Astrocyte of the spinal cord (primary cell): ENCODE measurements at regions not wholly inside any gene's neighbourhood (a gene's known extent, or its start where the extent isn't known, plus 50 kb on each side); places are given as distances from the start of the nearest gene placed in this dataset.

ENCODE experiments used
- DNase-seq: peaks from one replicate; pipeline ENCODE4 v3.0.0; 2011; ENCODE audit warnings: low read depth, low spot score
- H3K4me3 ChIP-seq: 2 replicates; pipeline ENCODE4 v1.5.1; 2011; ENCODE audit warnings: low read depth, mild to moderate bottlenecking, low read length, moderate library complexity
- in situ Hi-C: cut with HindIII; loops from 2 replicates; pipeline ENCODE4 v1.10.0; 2017; ENCODE audit warnings: low sequenced_read_pairs
- TF ChIP-seq, protein P1 (sequence below): IDR thresholded peaks from 2 replicates; pipeline ENCODE4 v1.5.1; 2012; ENCODE audit warnings: low read depth, mild to moderate bottlenecking, low read length, inconsistent platforms

GRCh38 chr2:224271617-224272236, 130.2 kb downstream of the FAM124B start:
- no peak for DNase-seq
- TF ChIP-seq, protein P1, sequence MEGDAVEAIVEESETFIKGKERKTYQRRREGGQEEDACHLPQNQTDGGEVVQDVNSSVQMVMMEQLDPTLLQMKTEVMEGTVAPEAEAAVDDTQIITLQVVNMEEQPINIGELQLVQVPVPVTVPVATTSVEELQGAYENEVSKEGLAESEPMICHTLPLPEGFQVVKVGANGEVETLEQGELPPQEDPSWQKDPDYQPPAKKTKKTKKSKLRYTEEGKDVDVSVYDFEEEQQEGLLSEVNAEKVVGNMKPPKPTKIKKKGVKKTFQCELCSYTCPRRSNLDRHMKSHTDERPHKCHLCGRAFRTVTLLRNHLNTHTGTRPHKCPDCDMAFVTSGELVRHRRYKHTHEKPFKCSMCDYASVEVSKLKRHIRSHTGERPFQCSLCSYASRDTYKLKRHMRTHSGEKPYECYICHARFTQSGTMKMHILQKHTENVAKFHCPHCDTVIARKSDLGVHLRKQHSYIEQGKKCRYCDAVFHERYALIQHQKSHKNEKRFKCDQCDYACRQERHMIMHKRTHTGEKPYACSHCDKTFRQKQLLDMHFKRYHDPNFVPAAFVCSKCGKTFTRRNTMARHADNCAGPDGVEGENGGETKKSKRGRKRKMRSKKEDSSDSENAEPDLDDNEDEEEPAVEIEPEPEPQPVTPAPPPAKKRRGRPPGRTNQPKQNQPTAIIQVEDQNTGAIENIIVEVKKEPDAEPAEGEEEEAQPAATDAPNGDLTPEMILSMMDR: no peak
- in situ Hi-C loops: no loop called here
- H3K4me3 ChIP-seq: no peak overlapping the region

- in situ Hi-C loops: no loop called here
- TF ChIP-seq, protein P1: no peak
- DNase-seq: peak; percentile 97
Measured at GRCh38 chr2:224268441-224268840, 133.5 kb downstream of the FAM124B start.

GRCh38 chr2:224264259-224264658, 137.6 kb downstream of the FAM124B start:
- DNase-seq: no peak
- no peak overlapping the region for H3K4me3 ChIP-seq
- TF ChIP-seq, protein P1: no peak
- in situ Hi-C loops: no loop called here

More at GRCh38 chr2:224268441-224268840, 133.5 kb downstream of the FAM124B start:
- no peak overlapping the region for H3K4me3 ChIP-seq

DNA sequence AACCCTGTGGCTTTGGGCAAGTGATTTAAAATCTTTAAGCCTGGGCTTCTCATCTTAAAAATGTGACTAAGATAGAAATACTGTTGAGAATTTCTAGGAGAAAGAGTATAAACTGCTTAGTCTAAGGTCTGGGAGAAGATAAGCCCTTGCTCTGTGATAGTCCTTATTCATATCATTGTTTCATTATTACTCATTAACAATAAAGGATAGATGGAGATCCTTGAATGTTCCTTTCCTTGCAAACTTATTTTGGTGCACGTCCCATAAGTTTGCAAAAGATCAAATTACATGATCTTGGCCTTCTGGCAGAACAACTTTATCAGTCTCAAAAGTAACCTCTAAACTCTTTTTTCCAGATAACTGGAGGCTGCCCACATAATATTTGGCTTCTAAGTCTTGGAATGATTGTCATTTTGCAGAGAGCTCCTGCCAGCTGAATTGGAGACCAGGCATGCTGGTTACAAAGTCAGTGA, 138.3 kb downstream of the FAM124B start:
- H3K4me3 ChIP-seq: no peak overlapping the region
- TF ChIP-seq, protein P1: no peak
- in situ Hi-C loops: no loop called here
- peak; percentile 43 for DNase-seq

DNA sequence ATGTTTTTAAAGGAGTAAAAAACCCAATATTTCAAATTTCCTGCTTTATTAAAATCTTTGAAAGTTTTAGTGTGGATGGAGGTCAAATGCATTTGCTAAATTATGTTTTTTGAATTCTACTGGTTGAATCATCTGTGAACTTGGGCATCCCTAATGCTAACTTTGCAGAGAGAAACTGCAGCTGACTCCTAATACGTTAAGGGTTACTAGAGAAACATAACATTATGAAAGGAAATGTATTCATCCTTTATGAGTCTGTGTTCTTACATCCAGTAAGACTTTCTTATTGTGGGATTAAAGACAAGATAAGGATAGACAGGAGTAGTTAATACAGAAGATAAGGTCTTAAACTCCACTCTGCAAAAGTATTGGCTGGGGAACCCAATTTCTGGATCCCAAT, 140.6 kb downstream of the FAM124B start:
- no peak overlapping the region for H3K4me3 ChIP-seq
- peak; percentile 32 for DNase-seq
- TF ChIP-seq, protein P1: no peak
- in situ Hi-C loops: no loop called here

GRCh38 chr2:224260372-224261020, 141.4 kb downstream of the FAM124B start:
- in situ Hi-C loops: no loop called here
- DNase-seq: no peak
- TF ChIP-seq, protein P1: no peak
- H3K4me3 ChIP-seq: no peak overlapping the region
